ENCODE measurements at regions not wholly inside any gene's neighbourhood (a gene's known extent, or its start where the extent isn't known, plus 50 kb on each side); places are given as distances from the start of the nearest gene placed in this dataset.

GRCh38 chr3:187550446-187550845, 119.7 kb downstream of the SST start:
- Histone ChIP-seq H3K4me3 (no peak overlapping the region), H2AFZ (no peak overlapping the region; the same call in 1 of the 2 replicates), H3K36me3 (ENCODE audit: insufficient read depth) (no peaks in the 10 kb centered on the region), H3K27ac (ENCODE audit: low read depth) (no peak overlapping the region), H3K27me3 (ENCODE audit: insufficient read depth) (no peaks in the 10 kb centered on the region), H3K4me1 (ENCODE audit: insufficient read depth) (no peaks in the 10 kb centered on the region), H3K79me2 (replicated peaks; ENCODE audit: insufficient read depth) (no peaks in the 10 kb centered on the region), H3F3A (replicated peaks; ENCODE audit: low read depth) (no peaks in the 10 kb centered on the region), H3K4me2 (no peak overlapping the region), H4K20me1 (replicated peaks; ENCODE audit: insufficient read depth) (no peaks in the 10 kb centered on the region), H3K9me2 (ENCODE audit: insufficient read depth) (0 out of 2 replicates have a peak, but pooled peaks cover 4% of the 10 kb centered on the region)
- Mint-ChIP-seq H3K9me3 (no peaks in the 10 kb centered on the region), H3K27me3 (ENCODE audit: insufficient read depth, low read depth, poor library complexity) (no peaks in the 10 kb centered on the region), H3K36me3 (ENCODE audit: low read depth) (no peaks in the 10 kb centered on the region), H3K4me3 (no peak overlapping the region), H3K4me1 (no peaks in the 10 kb centered on the region; the same call in 2 of the 3 replicates), H3K27ac (no peak overlapping the region)
- no peak for DNase-seq (ENCODE audit: low spot score)
- TF ChIP-seq ZNF114 (CRISPR knock-in tag; IDR thresholded peaks at IDR 0.05) (no peak), ZNF462 (CRISPR knock-in tag; IDR thresholded peaks at IDR 0.05) (no peak), EZH2 (IDR thresholded peaks at IDR 0.05; ENCODE audit: low read depth, unreplicated experiment) (no peak), CREB1 (CRISPR knock-in tag; IDR thresholded peaks at IDR 0.05; ENCODE audit: low read depth) (no peak), STAT1 (IDR thresholded peaks at IDR 0.05; ENCODE audit: unreplicated experiment) (no peak), JUNB (IDR thresholded peaks at IDR 0.05; ENCODE audit: unreplicated experiment) (no peak), NANOG (IDR thresholded peaks at IDR 0.05; ENCODE audit: borderline replicate concordance) (no peak), POLR2AphosphoS5 (IDR thresholded peaks at IDR 0.05; ENCODE audit: low read depth) (no peak)
- ATAC-seq: no peak

All from GM23338 (cell line).